SH-SY5Y (cell line): ENCODE measurements at regions not wholly inside any gene's neighbourhood (a gene's known extent, or its start where the extent isn't known, plus 50 kb on each side); places are given as distances from the start of the nearest gene placed in this dataset.

ENCODE experiments used
- GATA2 ChIP-seq: IDR thresholded peaks from 2 replicates; pipeline ENCODE4 v1.6.1; 2011; ENCODE audit warnings: mild to moderate bottlenecking, low read depth, low read length
- GATA3 ChIP-seq: IDR thresholded peaks from 2 replicates; pipeline ENCODE4 v1.6.1; 2011; ENCODE audit warnings: low read depth, mild to moderate bottlenecking, low read length, moderate library complexity

GRCh38 chr15:79773128-79773527 is 123.7 kb downstream of the MTHFS start:
- TF ChIP-seq GATA3 (no peak), GATA2 (no peak)
